Neural crest cell (in vitro differentiated cells): ENCODE measurements at regions not wholly inside any gene's neighbourhood (a gene's known extent, or its start where the extent isn't known, plus 50 kb on each side); places are given as distances from the start of the nearest gene placed in this dataset.

Experiments
- DNase-seq: peaks from one replicate; pipeline ENCODE4 v3.0.0; 2021; ENCODE audit warnings: low read depth, mixed read lengths, low spot score
- H3K27ac Mint-ChIP-seq: one replicate; pipeline ENCODE4 v1.8.0; 2021; ENCODE audit warnings: mild to moderate bottlenecking, mixed read lengths; ENCODE audit not compliant: unreplicated experiment
- H3K27me3 Mint-ChIP-seq: 2 replicates; pipeline ENCODE4 v1.8.0; 2021; ENCODE audit warnings: low read depth, mild to moderate bottlenecking, mixed read lengths
- H3K36me3 Mint-ChIP-seq: 2 replicates; pipeline ENCODE4 v1.8.0; 2021; ENCODE audit warnings: low read depth, mild to moderate bottlenecking, mixed read lengths
- H3K4me1 Mint-ChIP-seq: 2 replicates; pipeline ENCODE4 v1.8.0; 2021; ENCODE audit warnings: mixed read lengths
- H3K4me3 Mint-ChIP-seq: one replicate; pipeline ENCODE4 v1.8.0; 2021; ENCODE audit warnings: mild to moderate bottlenecking, mixed read lengths
- H3K9me3 Mint-ChIP-seq: 2 replicates; pipeline ENCODE4 v1.8.0; 2021; ENCODE audit warnings: mixed read lengths
- CTCF ChIP-seq: fragments of 200-600 bp; sonication (generic); conservative IDR thresholded peaks from 2 replicates; pipeline ENCODE4 v1.5.0; 2021; ENCODE audit warnings: antibody characterized with exemption, mild to moderate bottlenecking

- Mint-ChIP-seq H3K4me1 (no peaks in the 10 kb centered on the region), H3K9me3 (peaks cover 2% of the 10 kb centered on the region), H3K4me3 (no peak overlapping the region), H3K27ac (no peak overlapping the region), H3K27me3 (no peaks in the 10 kb centered on the region), H3K36me3 (no peaks in the 10 kb centered on the region)
- TF ChIP-seq CTCF = no peak
- DNase-seq = no peak
Measured at GRCh38 chr10:65500716-65501115, 1425.1 kb upstream of the LRRTM3 start.

GRCh38 chr10:65501259-65501658 lies 1424.6 kb upstream of the LRRTM3 start:
- Mint-ChIP-seq H3K27me3 (no peaks in the 10 kb centered on the region), H3K4me3 (no peak overlapping the region), H3K36me3 (no peaks in the 10 kb centered on the region), H3K9me3 (peaks cover 3% of the 10 kb centered on the region), H3K27ac (no peak overlapping the region), H3K4me1 (no peaks in the 10 kb centered on the region)
- no peak for DNase-seq
- TF ChIP-seq CTCF = no peak

- H3K36me3 Mint-ChIP-seq = peaks cover 2% of the 10 kb centered on the region
Measured at GRCh38 chr10:65518379-65518778, 1407.5 kb upstream of the LRRTM3 start.

GRCh38 chr10:65528986-65529385 lies 1396.8 kb upstream of the LRRTM3 start:
- peaks cover 8% of the 10 kb centered on the region for H3K9me3 Mint-ChIP-seq
- no peak overlapping the region for H3K27ac Mint-ChIP-seq
- no peak overlapping the region for H3K4me3 Mint-ChIP-seq
- no peak for TF ChIP-seq CTCF
- H3K27me3 Mint-ChIP-seq = no peaks in the 10 kb centered on the region
- H3K4me1 Mint-ChIP-seq = no peaks in the 10 kb centered on the region
- no peak for DNase-seq
- H3K36me3 Mint-ChIP-seq = no peaks in the 10 kb centered on the region

More at GRCh38 chr10:65518379-65518778, 1407.5 kb upstream of the LRRTM3 start:
- Mint-ChIP-seq H3K9me3 (peaks cover 8% of the 10 kb centered on the region), H3K4me3 (no peak overlapping the region), H3K27ac (no peak overlapping the region), H3K27me3 (no peaks in the 10 kb centered on the region), H3K4me1 (no peaks in the 10 kb centered on the region)
- no peak for TF ChIP-seq CTCF
- DNase-seq = no peak

- H3K9me3 Mint-ChIP-seq = no peaks in the 10 kb centered on the region
- no peak for TF ChIP-seq CTCF
Measured at GRCh38 chr10:65531545-65531944, 1394.3 kb upstream of the LRRTM3 start.

GRCh38 chr10:65534771-65535170 lies 1391.1 kb upstream of the LRRTM3 start:
- Mint-ChIP-seq H3K36me3 (no peaks in the 10 kb centered on the region), H3K9me3 (peaks cover 3% of the 10 kb centered on the region), H3K4me1 (no peaks in the 10 kb centered on the region), H3K4me3 (no peak overlapping the region), H3K27ac (no peak overlapping the region), H3K27me3 (no peaks in the 10 kb centered on the region)
- DNase-seq = no peak
- TF ChIP-seq CTCF = no peak

More at GRCh38 chr10:65531545-65531944, 1394.3 kb upstream of the LRRTM3 start:
- no peak overlapping the region for H3K4me3 Mint-ChIP-seq
- no peak for DNase-seq
- H3K36me3 Mint-ChIP-seq = no peaks in the 10 kb centered on the region
- H3K27ac Mint-ChIP-seq = no peak overlapping the region
- H3K27me3 Mint-ChIP-seq = no peaks in the 10 kb centered on the region
- H3K4me1 Mint-ChIP-seq = no peaks in the 10 kb centered on the region
